ENCODE measurements at regions not wholly inside any gene's neighbourhood (a gene's known extent, or its start where the extent isn't known, plus 50 kb on each side); places are given as distances from the start of the nearest gene placed in this dataset.

DNA sequence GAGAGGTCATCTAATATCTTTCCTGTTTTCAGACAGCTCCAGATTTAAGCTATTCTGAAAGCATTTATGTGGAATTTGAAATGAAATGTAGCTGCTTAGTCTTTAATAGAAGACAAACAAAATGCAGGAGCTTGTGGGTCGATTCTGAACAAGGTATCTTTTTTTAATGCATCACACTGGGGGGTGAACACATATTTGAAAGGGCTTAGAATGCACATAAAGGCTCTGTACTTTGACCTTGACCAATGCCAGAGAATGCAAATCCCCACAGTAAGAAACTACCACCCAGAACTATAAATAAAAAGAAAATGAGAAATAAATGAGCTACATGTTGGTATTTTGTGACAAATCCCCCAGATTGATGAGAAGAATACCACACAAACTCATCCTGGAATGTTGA lies 489.3 kb downstream of the PIK3C3 start:
- TF ChIP-seq, protein P1, sequence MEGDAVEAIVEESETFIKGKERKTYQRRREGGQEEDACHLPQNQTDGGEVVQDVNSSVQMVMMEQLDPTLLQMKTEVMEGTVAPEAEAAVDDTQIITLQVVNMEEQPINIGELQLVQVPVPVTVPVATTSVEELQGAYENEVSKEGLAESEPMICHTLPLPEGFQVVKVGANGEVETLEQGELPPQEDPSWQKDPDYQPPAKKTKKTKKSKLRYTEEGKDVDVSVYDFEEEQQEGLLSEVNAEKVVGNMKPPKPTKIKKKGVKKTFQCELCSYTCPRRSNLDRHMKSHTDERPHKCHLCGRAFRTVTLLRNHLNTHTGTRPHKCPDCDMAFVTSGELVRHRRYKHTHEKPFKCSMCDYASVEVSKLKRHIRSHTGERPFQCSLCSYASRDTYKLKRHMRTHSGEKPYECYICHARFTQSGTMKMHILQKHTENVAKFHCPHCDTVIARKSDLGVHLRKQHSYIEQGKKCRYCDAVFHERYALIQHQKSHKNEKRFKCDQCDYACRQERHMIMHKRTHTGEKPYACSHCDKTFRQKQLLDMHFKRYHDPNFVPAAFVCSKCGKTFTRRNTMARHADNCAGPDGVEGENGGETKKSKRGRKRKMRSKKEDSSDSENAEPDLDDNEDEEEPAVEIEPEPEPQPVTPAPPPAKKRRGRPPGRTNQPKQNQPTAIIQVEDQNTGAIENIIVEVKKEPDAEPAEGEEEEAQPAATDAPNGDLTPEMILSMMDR (IDR thresholded peaks at IDR 0.05), result no peak
- ATAC-seq (ENCODE audit: low FRiP score) (no peak), DNase-seq (ENCODE audit: low spot score) (no peak)

DNA sequence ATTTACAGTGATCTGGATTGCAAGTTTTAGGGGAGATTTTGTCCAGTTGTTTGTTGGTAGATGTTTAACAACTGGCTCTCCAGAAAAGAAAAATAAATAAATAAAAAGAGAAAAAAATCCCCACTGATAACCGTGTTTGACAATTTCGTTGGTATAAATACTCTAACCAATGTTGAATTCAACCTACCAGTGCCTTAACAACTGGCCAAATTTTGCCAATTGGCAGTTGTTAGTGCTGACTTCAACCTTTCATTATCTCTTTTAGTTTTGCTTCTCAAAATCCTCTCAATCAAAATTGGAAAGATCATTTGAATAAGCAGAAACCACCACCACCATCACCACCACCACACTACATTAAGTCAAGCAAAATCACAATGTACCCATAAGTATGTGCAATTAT lies 490.3 kb downstream of the PIK3C3 start:
- ATAC-seq (ENCODE audit: low FRiP score) (no peak), DNase-seq (ENCODE audit: low spot score) (no peak)
- TF ChIP-seq, protein P1 (IDR thresholded peaks at IDR 0.05), result no peak

DNA sequence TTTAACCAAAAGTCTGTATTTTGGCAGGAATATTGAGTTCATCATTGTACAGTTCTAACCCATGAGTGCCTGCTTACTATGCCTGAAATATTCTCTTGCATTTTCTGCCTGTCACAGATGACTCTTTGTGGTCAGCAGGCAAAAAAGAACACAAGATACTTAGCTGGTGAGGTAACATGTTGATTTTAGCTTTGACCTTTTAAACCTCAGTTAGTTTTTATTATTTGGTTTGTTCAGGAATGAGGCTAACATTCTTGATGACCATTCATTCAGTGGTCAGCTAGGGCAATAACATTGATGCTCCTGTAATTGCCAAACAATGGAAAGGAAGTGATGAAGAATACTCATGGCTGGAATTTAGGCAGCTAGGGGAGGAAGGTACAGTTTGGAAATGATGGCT lies 491.2 kb downstream of the PIK3C3 start:
- TF ChIP-seq, protein P1 (IDR thresholded peaks at IDR 0.05), result no peak
- ATAC-seq (ENCODE audit: low FRiP score) (no peak), DNase-seq (ENCODE audit: low spot score) (no peak)

DNA sequence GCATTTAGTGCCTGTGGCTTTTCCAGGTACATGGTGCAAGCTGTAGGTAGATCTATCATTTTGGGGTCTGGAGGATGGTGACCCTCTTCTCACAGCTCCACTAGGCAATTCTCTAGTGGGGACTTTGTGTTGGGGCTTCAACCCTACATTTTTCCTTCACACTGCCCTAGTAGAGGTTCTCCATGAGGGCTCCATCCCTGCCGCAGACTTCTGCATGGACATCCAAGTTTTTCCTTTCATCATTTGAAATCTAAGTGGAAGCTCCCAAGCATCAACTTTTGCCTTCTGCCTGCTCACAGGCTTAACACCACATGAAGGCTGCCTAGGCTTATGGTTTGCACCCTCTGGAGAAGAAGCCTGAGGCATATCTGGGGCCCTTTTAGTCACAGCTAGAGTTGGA lies 492.7 kb downstream of the PIK3C3 start:
- ATAC-seq (ENCODE audit: low FRiP score) (no peak), DNase-seq (ENCODE audit: low spot score) (no peak)
- TF ChIP-seq, protein P1 (IDR thresholded peaks at IDR 0.05), result no peak

DNA sequence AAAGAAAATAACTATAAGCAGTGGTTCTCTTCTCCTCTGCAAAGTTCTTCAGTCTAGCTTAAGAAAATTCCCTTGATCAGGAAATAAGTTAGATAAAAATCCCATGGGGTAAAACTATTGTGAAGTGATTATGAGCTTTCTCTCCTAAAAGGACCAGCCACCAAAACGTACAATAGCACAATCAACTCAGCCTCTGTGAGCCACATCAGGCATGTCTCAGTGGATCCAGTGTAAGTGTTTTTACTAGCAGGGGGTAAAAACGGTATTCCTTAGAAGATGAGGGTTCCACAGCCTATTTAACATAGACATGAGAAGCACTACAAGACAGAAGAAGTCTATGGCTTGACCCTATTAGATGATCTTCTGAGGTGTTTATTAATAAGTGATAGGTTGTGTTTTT lies 503.2 kb downstream of the PIK3C3 start:
- TF ChIP-seq, protein P1 (IDR thresholded peaks at IDR 0.05), result no peak
- DNase-seq (ENCODE audit: low spot score), result no peak
- no peak for ATAC-seq (ENCODE audit: low FRiP score)

DNA sequence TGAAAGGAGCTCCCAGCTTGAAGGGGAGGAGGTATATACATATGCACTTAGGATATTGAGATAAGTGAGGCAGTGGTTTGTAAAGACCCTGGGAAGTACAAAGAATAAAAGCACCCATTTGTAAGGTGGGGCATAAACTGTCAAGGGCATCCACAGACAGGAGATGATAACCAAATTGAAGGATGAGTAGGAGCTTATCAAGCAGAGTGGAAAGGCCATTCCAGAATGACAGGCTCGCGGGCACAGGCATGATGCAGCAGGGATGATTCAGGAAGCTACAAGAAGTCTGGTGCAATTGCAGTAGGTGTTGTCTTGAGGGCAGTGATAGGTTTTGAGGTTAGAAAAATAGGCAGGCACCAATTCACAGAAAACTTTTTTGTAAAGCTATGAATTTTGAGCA lies 504.8 kb downstream of the PIK3C3 start:
- no peak for DNase-seq (ENCODE audit: low spot score)
- ATAC-seq (ENCODE audit: low FRiP score), result no peak
- TF ChIP-seq, protein P1 (IDR thresholded peaks at IDR 0.05), result no peak

DNA sequence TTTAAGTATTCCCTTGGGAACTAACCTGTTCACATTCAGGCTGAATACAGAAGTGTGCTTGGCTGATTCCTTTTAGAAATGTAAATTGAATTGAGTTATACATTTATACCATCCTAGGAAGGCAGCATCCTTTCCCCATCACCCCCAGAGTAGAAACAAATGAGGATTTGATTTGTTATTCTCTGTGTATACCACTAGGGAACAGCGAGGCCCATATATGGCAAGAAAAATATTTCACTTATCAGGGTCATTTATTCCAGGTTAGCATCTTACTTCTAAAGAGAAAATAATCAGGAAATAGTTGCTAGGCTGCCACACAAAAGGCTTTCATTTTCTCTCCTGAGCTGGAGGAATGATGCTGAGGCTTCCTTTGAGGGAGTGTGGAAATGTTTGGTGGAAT lies 516.9 kb downstream of the PIK3C3 start:
- TF ChIP-seq, protein P1 (IDR thresholded peaks at IDR 0.05), result no peak
- DNase-seq (ENCODE audit: low spot score), result no peak
- no peak for ATAC-seq (ENCODE audit: low FRiP score)

All from omental fat pad (tissue), 3 donors.